ENCODE measurements at regions not wholly inside any gene's neighbourhood (a gene's known extent, or its start where the extent isn't known, plus 50 kb on each side); places are given as distances from the start of the nearest gene placed in this dataset.
"Not testable (repeated sequence)": the region's sequence is repeated elsewhere in the genome, so short reads cannot be mapped to it uniquely, and the experiment has no call there.

GRCh38 chr5:33092719-33093118, 348.0 kb upstream of the TARS1 start:
- no peak overlapping the region for H2AFZ ChIP-seq (ENCODE audit: low read length)
- H3K36me3 ChIP-seq (ENCODE audit: low read depth, low read length) = no peaks in the 10 kb centered on the region
- DNase-seq (no peak), ATAC-seq (no peak)
- H3K4me2 ChIP-seq (ENCODE audit: low read length) = no peak overlapping the region
- H3K4me3 ChIP-seq (ENCODE audit: low read length) = no peak overlapping the region
- no peak overlapping the region for H3K9ac ChIP-seq (ENCODE audit: low read length)
- no peaks in the 10 kb centered on the region for H3F3A ChIP-seq (ENCODE audit: low read length, unreplicated experiment)
- ChIA-PET POLR2A (ENCODE audit: unreplicated experiment) (no interaction called here), CTCF (no interaction called here)
- no peaks in the 10 kb centered on the region for H3K9me2 ChIP-seq (replicated peaks; ENCODE audit: low read length)
- no peaks in the 10 kb centered on the region for H3K9me3 ChIP-seq (ENCODE audit: low read length)
- no peaks in the 10 kb centered on the region; the same call in 1 of the 2 replicates for H3K4me1 ChIP-seq (ENCODE audit: insufficient read depth, low read length)
- H3K79me2 ChIP-seq (ENCODE audit: low read length) = no peaks in the 10 kb centered on the region
- H4K20me1 ChIP-seq (ENCODE audit: low read length) = no peaks in the 10 kb centered on the region
- no TSS peak for BruUV-seq (replicated peaks)
- TF ChIP-seq EZH2 (IDR thresholded peaks at IDR 0.05; ENCODE audit: low read length, unreplicated experiment) (no peak), EZH2phosphoT487 (IDR thresholded peaks at IDR 0.05; ENCODE audit: borderline replicate concordance, low read length) (no peak)
- TF ChIP-seq, protein P1, sequence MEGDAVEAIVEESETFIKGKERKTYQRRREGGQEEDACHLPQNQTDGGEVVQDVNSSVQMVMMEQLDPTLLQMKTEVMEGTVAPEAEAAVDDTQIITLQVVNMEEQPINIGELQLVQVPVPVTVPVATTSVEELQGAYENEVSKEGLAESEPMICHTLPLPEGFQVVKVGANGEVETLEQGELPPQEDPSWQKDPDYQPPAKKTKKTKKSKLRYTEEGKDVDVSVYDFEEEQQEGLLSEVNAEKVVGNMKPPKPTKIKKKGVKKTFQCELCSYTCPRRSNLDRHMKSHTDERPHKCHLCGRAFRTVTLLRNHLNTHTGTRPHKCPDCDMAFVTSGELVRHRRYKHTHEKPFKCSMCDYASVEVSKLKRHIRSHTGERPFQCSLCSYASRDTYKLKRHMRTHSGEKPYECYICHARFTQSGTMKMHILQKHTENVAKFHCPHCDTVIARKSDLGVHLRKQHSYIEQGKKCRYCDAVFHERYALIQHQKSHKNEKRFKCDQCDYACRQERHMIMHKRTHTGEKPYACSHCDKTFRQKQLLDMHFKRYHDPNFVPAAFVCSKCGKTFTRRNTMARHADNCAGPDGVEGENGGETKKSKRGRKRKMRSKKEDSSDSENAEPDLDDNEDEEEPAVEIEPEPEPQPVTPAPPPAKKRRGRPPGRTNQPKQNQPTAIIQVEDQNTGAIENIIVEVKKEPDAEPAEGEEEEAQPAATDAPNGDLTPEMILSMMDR (conservative IDR thresholded peaks at IDR 0.05; ENCODE audit: low read depth, low read length) = no peak
- no peak overlapping the region for H3K27ac ChIP-seq (ENCODE audit: low read length)
- no peaks in the 10 kb centered on the region for H3K27me3 ChIP-seq (ENCODE audit: low read length)
- intact Hi-C loops (cut with micrococcal nuclease) = no loop called here

- Histone ChIP-seq H3K4me1 (ENCODE audit: insufficient read depth, low read length) (peaks cover 10% of the 10 kb centered on the region), H3K9me2 (replicated peaks; ENCODE audit: low read length) (no peaks in the 10 kb centered on the region), H3K27ac (ENCODE audit: low read length) (no peak overlapping the region), H3K27me3 (ENCODE audit: low read length) (no peaks in the 10 kb centered on the region), H3K9me3 (ENCODE audit: low read length) (0 out of 2 replicates have a peak, but pooled peaks cover 7% of the 10 kb centered on the region), H3K9ac (ENCODE audit: low read length) (no peak overlapping the region), H3K36me3 (ENCODE audit: low read depth, low read length) (no peaks in the 10 kb centered on the region), H3K4me2 (ENCODE audit: low read length) (no peak overlapping the region), H3F3A (ENCODE audit: low read length, unreplicated experiment) (no peaks in the 10 kb centered on the region), H3K4me3 (ENCODE audit: low read length) (no peak overlapping the region), H2AFZ (ENCODE audit: low read length) (no peak overlapping the region), H3K79me2 (ENCODE audit: low read length) (no peaks in the 10 kb centered on the region), H4K20me1 (ENCODE audit: low read length) (no peaks in the 10 kb centered on the region)
- no TSS peak for BruUV-seq (replicated peaks)
- intact Hi-C loops (cut with micrococcal nuclease) = no loop called here
- POLR2A ChIA-PET (ENCODE audit: unreplicated experiment) = no interaction called here
- no peak for DNase-seq
- CTCF ChIA-PET = no interaction called here
- no peak for ATAC-seq
- no peak for TF ChIP-seq EZH2 (IDR thresholded peaks at IDR 0.05; ENCODE audit: low read length, unreplicated experiment)
These were observed 338.2 kb upstream of the TARS1 start for GRCh38 chr5:33102551-33102950.

- H3K36me3 ChIP-seq (ENCODE audit: low read depth, low read length) = no peaks in the 10 kb centered on the region
- ChIA-PET CTCF (no interaction called here), POLR2A (ENCODE audit: unreplicated experiment) (no interaction called here)
- BruUV-seq (replicated peaks) = no TSS peak
- H3K27me3 ChIP-seq (ENCODE audit: low read length) = no peaks in the 10 kb centered on the region
- H3K79me2 ChIP-seq (ENCODE audit: low read length) = no peaks in the 10 kb centered on the region
- H3K4me1 ChIP-seq (ENCODE audit: insufficient read depth, low read length) = peaks cover 12% of the 10 kb centered on the region
- no peaks in the 10 kb centered on the region for H3F3A ChIP-seq (ENCODE audit: low read length, unreplicated experiment)
- H3K9me2 ChIP-seq (replicated peaks; ENCODE audit: low read length) = no peaks in the 10 kb centered on the region
- intact Hi-C loops (cut with micrococcal nuclease) = no loop called here
- H3K27ac ChIP-seq (ENCODE audit: low read length) = peak overlapping the region; percentile 38
- H4K20me1 ChIP-seq (ENCODE audit: low read length) = no peaks in the 10 kb centered on the region
- DNase-seq (peak; percentile 45), ATAC-seq (peak; percentile 48)
- H2AFZ ChIP-seq (ENCODE audit: low read length) = peak overlapping the region; percentile 54; the same call in 1 of the 2 replicates
- H3K4me2 ChIP-seq (ENCODE audit: low read length) = no peak overlapping the region
- H3K9ac ChIP-seq (ENCODE audit: low read length) = no peak overlapping the region
- H3K9me3 ChIP-seq (ENCODE audit: low read length) = 0 out of 2 replicates have a peak, but pooled peaks cover 8% of the 10 kb centered on the region
- TF ChIP-seq, protein P1 (conservative IDR thresholded peaks at IDR 0.05; ENCODE audit: low read depth, low read length) = no peak
- TF ChIP-seq EZH2 (IDR thresholded peaks at IDR 0.05; ENCODE audit: low read length, unreplicated experiment) (no peak), EZH2phosphoT487 (IDR thresholded peaks at IDR 0.05; ENCODE audit: borderline replicate concordance, low read length) (no peak)
- no peak overlapping the region for H3K4me3 ChIP-seq (ENCODE audit: low read length)
These were observed 335.2 kb upstream of the TARS1 start for GRCh38 chr5:33105521-33105941.

- CTCF ChIA-PET; H3K9me3 ChIP-seq (ENCODE audit: low read length); POLR2A ChIA-PET (ENCODE audit: unreplicated experiment); H4K20me1 ChIP-seq (ENCODE audit: low read length); H3K9me2 ChIP-seq (replicated peaks; ENCODE audit: low read length); H3F3A ChIP-seq (ENCODE audit: low read length, unreplicated experiment); H3K36me3 ChIP-seq (ENCODE audit: low read depth, low read length); ATAC-seq; intact Hi-C loops (cut with micrococcal nuclease); H3K4me2 ChIP-seq (ENCODE audit: low read length); H3K4me3 ChIP-seq (ENCODE audit: low read length); H3K9ac ChIP-seq (ENCODE audit: low read length); H3K27me3 ChIP-seq (ENCODE audit: low read length); H3K79me2 ChIP-seq (ENCODE audit: low read length); BruUV-seq (replicated peaks); H3K4me1 ChIP-seq (ENCODE audit: insufficient read depth, low read length); H2AFZ ChIP-seq (ENCODE audit: low read length); H3K27ac ChIP-seq (ENCODE audit: low read length): not testable (repeated sequence)
- peak; percentile 52 for DNase-seq
These were observed 330.3 kb upstream of the TARS1 start for GRCh38 chr5:33110496-33110895.

All from PC-3 (cell line).